ENCODE measurements at regions not wholly inside any gene's neighbourhood (a gene's known extent, or its start where the extent isn't known, plus 50 kb on each side); places are given as distances from the start of the nearest gene placed in this dataset.
"Not testable (repeated sequence)": the region's sequence is repeated elsewhere in the genome, so short reads cannot be mapped to it uniquely, and the experiment has no call there.

DNA sequence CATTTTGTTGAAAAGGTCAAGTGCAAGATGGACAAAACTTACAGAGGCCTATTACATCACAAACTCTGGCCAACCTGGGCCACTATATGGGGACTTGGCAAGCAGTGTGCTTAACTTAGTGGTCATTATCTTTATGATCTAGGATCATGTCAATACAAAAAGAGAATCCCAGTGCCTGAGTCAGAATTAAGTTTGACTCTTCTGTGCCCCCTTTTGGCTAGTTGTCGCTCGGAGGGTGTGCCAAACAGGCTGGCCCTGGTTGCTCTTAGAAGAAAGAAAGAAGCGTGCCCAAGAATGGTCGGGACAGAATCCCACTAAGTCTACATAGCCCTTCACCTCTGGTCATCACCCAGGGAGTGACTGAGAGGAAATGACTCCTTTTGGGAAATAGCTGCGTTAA is 100.1 kb downstream of the EIF4E start:
- no peak for DNase-seq (ENCODE audit: low spot score)

DNA sequence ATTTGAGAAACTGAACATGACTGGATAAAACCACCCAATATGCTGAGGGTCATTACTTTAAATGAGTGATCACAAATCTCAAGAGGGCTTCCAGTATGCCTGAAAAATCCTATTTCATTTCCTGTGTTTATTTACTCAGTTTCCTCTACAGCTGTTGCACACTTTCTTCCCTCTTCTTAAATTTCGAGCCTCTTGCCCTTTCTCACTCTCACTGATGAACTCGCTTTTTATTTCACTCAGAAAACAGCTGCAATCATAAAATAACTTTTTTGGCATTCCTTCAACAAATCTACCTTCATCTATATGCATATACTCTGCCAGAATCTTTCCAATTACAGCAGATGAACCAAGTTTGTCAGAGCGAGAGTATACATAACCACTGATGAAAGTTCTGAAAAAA is 101.3 kb downstream of the EIF4E start:
- DNase-seq (ENCODE audit: low spot score) = no peak

GRCh38 chr4:98822144-98822543 is 106.8 kb downstream of the EIF4E start:
- DNase-seq (ENCODE audit: low spot score) = no peak

DNA sequence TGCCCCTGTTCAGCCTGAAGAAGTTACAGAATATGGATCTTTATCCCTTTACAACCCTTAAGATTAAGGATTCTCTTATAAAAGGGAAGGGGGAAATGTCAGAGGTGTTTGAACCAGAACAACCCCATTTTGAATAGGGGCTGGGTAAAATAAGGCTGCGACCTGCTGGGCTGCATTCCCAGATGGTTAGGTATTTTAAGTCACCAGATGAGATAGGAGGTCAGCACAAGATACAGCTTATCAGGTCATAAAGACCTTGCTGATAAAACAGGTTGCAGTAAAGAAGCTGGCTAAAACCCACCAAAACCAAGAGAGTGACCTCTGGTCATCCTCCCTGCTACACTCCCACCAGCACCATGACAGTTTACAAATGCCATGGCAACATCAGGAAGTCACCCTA is 110.8 kb downstream of the EIF4E start:
- DNase-seq (ENCODE audit: low spot score) = not testable (repeated sequence)

DNA sequence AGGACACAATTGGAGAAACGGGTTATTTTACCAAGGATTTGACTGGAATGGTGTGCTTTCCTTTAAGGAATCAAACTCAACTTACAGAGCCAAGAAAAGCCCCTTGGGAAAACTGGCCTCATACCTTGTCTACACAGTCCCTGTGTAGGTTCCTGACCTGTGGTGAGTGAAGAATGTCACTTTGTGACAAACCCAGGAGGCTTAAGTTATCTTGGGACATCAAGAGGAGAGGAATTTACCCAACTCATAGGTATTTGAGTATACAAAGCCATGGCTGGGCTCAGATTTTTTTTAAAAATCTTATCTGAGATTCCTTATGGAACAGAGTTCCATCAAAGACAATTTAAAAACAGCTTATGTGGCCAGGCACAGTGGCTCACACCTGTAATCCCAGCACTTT is 112.1 kb downstream of the EIF4E start:
- no peak for DNase-seq (ENCODE audit: low spot score)

GRCh38 chr4:98816386-98816785 is 112.5 kb downstream of the EIF4E start:
- DNase-seq (ENCODE audit: low spot score) = no peak

- DNase-seq (ENCODE audit: low spot score) = no peak
Measured at GRCh38 chr4:98804403-98804802, 124.5 kb downstream of the EIF4E start.

DNA sequence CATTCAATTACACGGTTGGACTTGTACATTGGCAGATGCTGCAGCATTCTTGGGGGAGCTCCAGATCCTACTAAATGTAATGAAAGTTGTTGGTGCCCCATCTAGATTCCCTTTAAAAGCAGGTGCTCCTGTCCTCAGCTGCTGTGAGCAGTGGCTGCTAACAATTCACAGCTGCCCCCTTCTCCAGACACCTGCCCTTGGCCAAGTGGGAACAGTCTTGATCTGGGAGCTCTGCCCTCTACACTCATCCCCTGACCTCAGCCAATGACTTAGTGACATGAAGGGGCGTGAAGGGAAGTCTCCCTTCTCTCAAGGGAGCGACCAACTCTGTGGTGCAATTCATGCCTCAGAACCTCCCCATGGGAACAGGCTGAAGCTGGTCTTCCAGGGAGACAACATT is 125.7 kb downstream of the EIF4E start:
- DNase-seq (ENCODE audit: low spot score) = no peak

DNA sequence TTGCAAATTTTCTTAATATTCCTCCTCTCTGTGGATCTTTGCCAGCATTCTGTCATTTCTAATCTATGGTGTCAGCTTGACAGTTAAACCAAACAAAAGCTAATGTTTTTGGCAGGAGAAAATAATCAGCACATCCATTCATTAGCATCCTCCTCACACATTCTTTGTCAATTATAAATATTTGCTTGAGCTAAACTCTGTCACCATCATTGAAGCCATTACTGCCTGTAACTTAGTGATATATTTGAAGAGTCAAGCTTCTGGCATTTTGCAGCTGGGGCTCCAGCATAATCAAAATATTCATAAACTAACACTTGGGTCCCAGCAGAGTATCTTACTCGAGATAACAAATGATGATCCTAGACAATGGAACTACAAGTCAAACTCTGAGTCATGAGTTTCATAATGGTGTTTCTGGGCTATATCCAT is 126.1 kb downstream of the EIF4E start:
- DNase-seq (ENCODE audit: low spot score) = no peak

DNA sequence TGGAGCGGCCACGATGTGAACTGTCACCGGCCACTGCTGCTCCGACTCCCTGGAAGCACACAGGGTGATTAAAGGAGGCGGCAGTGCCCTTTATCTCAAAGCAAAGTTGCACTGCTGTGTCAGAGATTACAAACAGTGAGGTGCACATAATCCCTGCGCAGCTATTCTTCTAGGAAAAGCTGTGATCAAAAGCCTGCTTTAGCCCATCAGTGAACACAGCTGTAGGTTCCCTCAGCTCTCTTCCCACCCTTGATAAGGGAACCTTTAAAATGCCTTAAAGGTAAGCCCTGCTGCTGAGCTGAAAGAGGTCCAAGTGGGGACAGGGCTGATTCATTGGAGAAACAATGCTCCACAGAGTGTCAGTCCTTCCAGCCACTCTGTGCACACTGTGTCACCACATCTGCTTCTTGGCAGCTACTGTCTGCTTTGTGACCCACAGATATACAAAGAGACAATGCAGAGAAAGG is 127.6 kb downstream of the EIF4E start:
- DNase-seq (ENCODE audit: low spot score) = no peak

GRCh38 chr4:98796991-98797390 is 131.9 kb downstream of the EIF4E start:
- DNase-seq (ENCODE audit: low spot score) = no peak

DNA sequence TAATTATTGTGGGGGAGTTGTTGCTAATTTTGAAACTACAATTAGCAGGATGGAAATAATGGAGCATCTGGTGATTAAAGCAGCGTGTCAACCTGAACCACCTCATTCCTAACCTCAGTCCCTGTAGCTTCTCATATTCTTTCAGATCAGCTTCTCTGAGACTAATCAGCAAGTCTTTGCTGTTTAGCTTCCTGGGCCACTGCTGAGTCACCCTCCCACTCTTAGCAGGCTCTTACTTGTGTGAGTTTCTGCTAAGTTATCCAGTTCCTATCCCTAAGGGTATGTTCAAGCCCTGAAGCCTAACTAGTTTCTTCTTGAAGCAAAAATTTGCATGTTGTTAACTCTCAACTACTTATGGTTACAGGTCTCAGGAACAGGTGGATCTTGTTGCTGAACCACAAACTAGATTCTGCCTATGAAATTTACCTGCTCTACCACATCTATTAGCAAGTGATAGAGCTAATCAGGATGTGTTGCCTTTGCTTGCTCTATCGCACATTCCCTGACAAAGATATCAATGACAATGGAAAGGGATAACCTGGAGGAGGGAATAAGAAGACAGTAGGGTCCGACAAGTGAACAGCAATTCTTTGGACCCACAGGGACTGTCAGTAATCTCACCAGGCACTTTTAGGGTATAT is 134.2 kb downstream of the EIF4E start:
- peak; percentile 24 for DNase-seq (ENCODE audit: low spot score)

GRCh38 chr4:98793658-98794057 is 135.2 kb upstream of the TSPAN5 start:
- no peak for DNase-seq (ENCODE audit: low spot score)

GRCh38 chr4:98786866-98787265 is 128.5 kb upstream of the TSPAN5 start:
- DNase-seq (ENCODE audit: low spot score) = no peak

- no peak for DNase-seq (ENCODE audit: low spot score)
Measured at GRCh38 chr4:98784947-98785706, 126.7 kb upstream of the TSPAN5 start.

DNA sequence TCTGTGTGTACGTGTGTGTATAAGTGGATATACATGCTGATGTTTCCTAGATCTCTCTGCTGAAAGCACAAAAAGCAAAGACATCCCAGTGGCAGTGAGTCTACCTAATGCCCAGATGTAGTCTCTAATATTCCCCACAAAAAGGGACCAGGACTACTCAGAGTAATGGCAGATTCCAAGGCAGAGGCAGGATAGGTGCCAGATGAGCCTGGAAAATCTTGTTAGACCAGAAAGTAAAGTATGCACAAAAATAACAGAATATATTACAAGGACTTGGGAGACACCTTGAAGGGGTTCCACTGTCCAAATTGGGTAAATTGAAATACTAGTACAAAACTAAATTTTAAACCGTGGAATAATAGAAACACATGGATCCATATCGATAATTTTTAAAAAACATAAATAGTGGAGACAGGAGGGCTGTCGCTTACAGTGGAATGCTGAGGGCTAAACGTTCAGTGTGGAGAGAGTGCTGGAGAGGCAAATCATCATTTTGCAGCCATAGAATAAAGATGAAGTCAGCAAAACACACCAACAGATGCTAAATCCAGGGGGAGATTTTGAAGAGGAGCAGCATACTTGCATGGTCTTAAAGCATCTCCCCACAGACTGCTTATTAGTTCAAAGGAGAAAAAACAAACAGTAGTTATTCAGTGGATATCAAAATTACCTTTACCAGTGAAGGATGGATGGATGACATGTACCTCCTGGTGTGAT is 123.4 kb upstream of the TSPAN5 start:
- no peak for DNase-seq (ENCODE audit: low spot score)

- no peak for DNase-seq (ENCODE audit: low spot score)
Measured at GRCh38 chr4:98780926-98781325, 122.5 kb upstream of the TSPAN5 start.

- no peak for DNase-seq (ENCODE audit: low spot score)
Measured at GRCh38 chr4:98779088-98779487, 120.7 kb upstream of the TSPAN5 start.

GRCh38 chr4:98778206-98778605 is 119.8 kb upstream of the TSPAN5 start:
- peak; percentile 66 for DNase-seq (ENCODE audit: low spot score)

GRCh38 chr4:98775672-98776071 is 117.3 kb upstream of the TSPAN5 start:
- DNase-seq (ENCODE audit: low spot score) = no peak

DNA sequence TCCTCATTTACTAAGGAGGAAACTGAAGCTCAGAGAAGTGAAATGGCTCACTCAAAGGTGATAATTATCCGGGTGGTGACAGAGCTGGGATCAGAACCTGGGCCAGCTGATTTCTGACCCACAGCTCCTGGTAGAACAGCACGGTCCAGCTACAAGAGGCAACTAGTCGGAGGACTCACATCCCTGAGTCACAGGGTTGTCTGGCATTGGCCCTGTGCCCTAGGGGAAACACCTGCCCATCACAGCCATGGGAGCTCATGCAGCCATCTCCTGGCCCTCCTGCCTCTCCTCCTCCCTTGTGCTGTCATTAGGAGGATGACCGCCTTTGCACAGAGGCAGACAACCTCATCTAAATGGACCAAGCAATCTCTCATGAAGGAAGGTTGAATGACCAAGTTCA is 115.2 kb upstream of the TSPAN5 start:
- no peak for DNase-seq (ENCODE audit: low spot score)

GRCh38 chr4:98771959-98772632 is 113.7 kb upstream of the TSPAN5 start:
- no peak for DNase-seq (ENCODE audit: low spot score)

Measured in A172 (cell line).